Body of pancreas (tissue), 4 donors: ENCODE measurements at regions not wholly inside any gene's neighbourhood (a gene's known extent, or its start where the extent isn't known, plus 50 kb on each side); places are given as distances from the start of the nearest gene placed in this dataset.

Experiments
- ATAC-seq: fragments of 150-250 bp; one replicate; pipeline ENCODE4 v1.9.1; 2016
- DNase-seq, 4 donors: peaks; one replicate each; pipeline ENCODE4 v3.0.0-alpha.2; 2019
- H3K27ac ChIP-seq, 4 donors: fragments of 200-600 bp; sonication (generic); 1 replicate in 3 of 4; 2 replicates in 1 of 4; pipeline versions ENCODE4 v1.5.1 to v1.6.1; 2016 to 2019; ENCODE audit warnings: mild to moderate bottlenecking in 1 of 4, mixed read lengths in 1 of 4, moderate library complexity in 1 of 4
- H3K27me3 ChIP-seq, 2 donors: fragments of 200-600 bp; sonication (generic); one replicate each; pipeline ENCODE4 v1.6.0; 2016; ENCODE audit warnings: mild to moderate bottlenecking in 1 of 2
- H3K36me3 ChIP-seq, 2 donors: fragments of 200-600 bp; sonication (generic); replicated peaks in 1 of 2; 2 replicates each; pipeline ENCODE4 v1.5.1; 2016; ENCODE audit warnings: low read depth in 2 of 2; ENCODE audit not compliant: insufficient read depth in 1 of 2
- H3K4me1 ChIP-seq: fragments of 200-600 bp; sonication (generic); one replicate; pipeline ENCODE4 v1.6.0; 2016
- H3K4me3 ChIP-seq, 2 donors: fragments of 200-600 bp; sonication (generic); 1 replicate in 1 of 2; 2 replicates in 1 of 2; pipeline ENCODE4 v1.5.1; 2016 to 2019
- H3K9me3 ChIP-seq, 3 donors: fragments of 200-600 bp; sonication (generic); 1 replicate in 2 of 3; 2 replicates in 1 of 3; pipeline ENCODE4 v1.5.1; 2016
- CTCF ChIP-seq, 7 experiments: fragments of 450-650 bp in 4 of 7; fragments of 200-600 bp in 3 of 7; sonication (generic) in 3 of 7; IDR thresholded peaks; one replicate each; pipeline ENCODE4 v1.5.1; 2016 to 2019; ENCODE audit warnings: antibody characterized with exemption in 7 of 7
- POLR2A ChIP-seq, 3 donors: fragments of 450-650 bp; IDR thresholded peaks; one replicate each; pipeline ENCODE4 v1.6.1; 2016; ENCODE audit warnings: antibody characterized with exemption in 3 of 3, mild to moderate bottlenecking in 2 of 3
- WGBS, 2 donors: methylation state at CpG; one replicate each; pipeline ENCODE4 v1.1.5; 2017; 5-methylcytosine and 5-hydroxymethylcytosine counted together
- intact Hi-C: fragments of 100-400 bp; cut with DNase I; formaldehyde crosslinking; loops from one replicate; pipeline ENCODE4 v1.15.1; 2023

GRCh38 chr5:175015028-175015685 lies 290.8 kb downstream of the MSX2 start:
- no peak for DNase-seq
- H3K27me3 ChIP-seq = no peaks in the 10 kb centered on the region
- no peaks in the 10 kb centered on the region for H3K36me3 ChIP-seq
- no peaks in the 10 kb centered on the region for H3K4me1 ChIP-seq
- H3K27ac ChIP-seq = no peak overlapping the region
- no peak overlapping the region for H3K4me3 ChIP-seq
- 49 to 55% methylated on average over 5 of the region's 5 CpGs for WGBS, 2 donors
- intact Hi-C loops = no loop called here
- TF ChIP-seq CTCF (IDR thresholded peaks at IDR 0.05) (no peak), POLR2A (IDR thresholded peaks at IDR 0.05) (no peak)
- ATAC-seq = no peak
- H3K9me3 ChIP-seq = no peaks in the 10 kb centered on the region

DNA sequence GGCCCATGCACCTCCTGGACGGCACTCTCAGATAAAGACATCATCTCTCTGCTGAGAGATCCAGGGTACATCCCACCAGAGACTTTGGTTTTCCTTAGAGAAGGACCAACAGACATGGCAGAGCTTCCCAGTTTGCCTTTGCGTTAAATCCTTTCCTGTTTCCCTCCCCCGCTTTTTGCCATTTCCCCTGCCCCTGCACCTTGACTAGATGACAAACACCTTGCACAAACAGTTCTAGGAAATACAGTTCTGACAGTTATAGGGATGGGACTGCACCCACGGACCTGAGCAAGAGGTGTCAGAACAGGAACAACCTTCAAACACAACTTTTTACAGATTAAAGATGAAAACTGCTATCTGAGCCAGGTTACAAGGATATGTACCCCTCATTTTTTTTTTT lies 288.9 kb downstream of the MSX2 start:
- WGBS, 2 donors = 78 to 79% methylated on average over 4 of the region's 4 CpGs
- Histone ChIP-seq H3K9me3 (no peaks in the 10 kb centered on the region), H3K4me1 (no peaks in the 10 kb centered on the region), H3K36me3 (no peaks in the 10 kb centered on the region), H3K27ac (no peak overlapping the region), H3K4me3 (no peak overlapping the region), H3K27me3 (no peaks in the 10 kb centered on the region)
- TF ChIP-seq POLR2A (IDR thresholded peaks at IDR 0.05) (no peak), CTCF (IDR thresholded peaks at IDR 0.05) (no peak)
- no peak for ATAC-seq
- intact Hi-C loops = no loop called here
- DNase-seq = no peak

- intact Hi-C loops = no loop called here
- no peaks in the 10 kb centered on the region for H3K36me3 ChIP-seq
- H3K9me3 ChIP-seq = no peaks in the 10 kb centered on the region
- 70 to 73% methylated on average over 8 of the region's 8 CpGs for WGBS, 2 donors
- no peaks in the 10 kb centered on the region for H3K27me3 ChIP-seq
- no peak overlapping the region for H3K4me3 ChIP-seq
- no peak for ATAC-seq
- TF ChIP-seq POLR2A (IDR thresholded peaks at IDR 0.05) (no peak), CTCF (IDR thresholded peaks at IDR 0.05) (no peak)
- H3K27ac ChIP-seq = no peak overlapping the region
- DNase-seq = no peak
- H3K4me1 ChIP-seq = no peaks in the 10 kb centered on the region
These were observed 287.9 kb downstream of the MSX2 start for GRCh38 chr5:175012267-175012666.

GRCh38 chr5:175003531-175003930 lies 279.1 kb downstream of the MSX2 start:
- 89 to 91% methylated on average over 2 of the region's 2 CpGs for WGBS, 2 donors
- DNase-seq = no peak
- Histone ChIP-seq H3K27me3 (no peaks in the 10 kb centered on the region), H3K4me3 (no peak overlapping the region), H3K36me3 (no peaks in the 10 kb centered on the region), H3K27ac (no peak overlapping the region), H3K4me1 (no peaks in the 10 kb centered on the region), H3K9me3 (peaks cover 0 to 2% (median 0%) of the 10 kb centered on the region in 3 donors)
- ATAC-seq = no peak
- intact Hi-C loops = no loop called here
- TF ChIP-seq CTCF (IDR thresholded peaks at IDR 0.05) (no peak), POLR2A (IDR thresholded peaks at IDR 0.05) (no peak)
